ENCODE measurements at regions not wholly inside any gene's neighbourhood (a gene's known extent, or its start where the extent isn't known, plus 50 kb on each side); places are given as distances from the start of the nearest gene placed in this dataset.

- WGBS, 2 donors = 73 to 74% methylated on average over 6 of the region's 6 CpGs
- no peaks in the 10 kb centered on the region for H3K9me3 ChIP-seq (ENCODE audit: control insufficient read depth in 2 of 2, insufficient read depth in 1 of 2, low read depth in 1 of 2, low read length in 1 of 2)
- no peak overlapping the region for H3K4me3 ChIP-seq (ENCODE audit: low read depth in 1 of 2, low read length in 2 of 2)
- H3K27ac ChIP-seq (ENCODE audit: low read depth in 2 of 2, low read length in 1 of 2) = no peak overlapping the region
- H3K4me1 ChIP-seq (ENCODE audit: control insufficient read depth in 2 of 2, insufficient read depth in 2 of 2, low read length in 1 of 2) = no peaks in the 10 kb centered on the region
- no peaks in the 10 kb centered on the region for H3K36me3 ChIP-seq (ENCODE audit: control insufficient read depth in 2 of 2, insufficient read depth in 2 of 2, low read length in 1 of 2)
- no peaks in the 10 kb centered on the region for H3K27me3 ChIP-seq (ENCODE audit: control insufficient read depth in 1 of 2, insufficient read depth in 2 of 2, low read length in 2 of 2)
Observed at GRCh38 chr2:217215877-217216276, 356.0 kb upstream of the TNP1 start.

- H3K4me3 ChIP-seq (ENCODE audit: low read depth in 1 of 2, low read length in 2 of 2) = no peak overlapping the region
- no peaks in the 10 kb centered on the region for H3K4me1 ChIP-seq (ENCODE audit: control insufficient read depth in 2 of 2, insufficient read depth in 2 of 2, low read length in 1 of 2)
- no peak overlapping the region for H3K27ac ChIP-seq (ENCODE audit: low read depth in 2 of 2, low read length in 1 of 2)
- no peaks in the 10 kb centered on the region for H3K36me3 ChIP-seq (ENCODE audit: control insufficient read depth in 2 of 2, insufficient read depth in 2 of 2, low read length in 1 of 2)
- no peaks in the 10 kb centered on the region for H3K9me3 ChIP-seq (ENCODE audit: control insufficient read depth in 2 of 2, insufficient read depth in 1 of 2, low read depth in 1 of 2, low read length in 1 of 2)
- WGBS, 2 donors = 92 to 96% methylated on average over 1 of the region's 1 CpG
- H3K27me3 ChIP-seq (ENCODE audit: control insufficient read depth in 1 of 2, insufficient read depth in 2 of 2, low read length in 2 of 2) = no peaks in the 10 kb centered on the region
Observed at GRCh38 chr2:217208867-217209266, 349.0 kb upstream of the TNP1 start.

- Histone ChIP-seq H3K36me3 (ENCODE audit: control insufficient read depth in 2 of 2, insufficient read depth in 2 of 2, low read length in 1 of 2) (no peaks in the 10 kb centered on the region), H3K4me1 (ENCODE audit: control insufficient read depth in 2 of 2, insufficient read depth in 2 of 2, low read length in 1 of 2) (no peaks in the 10 kb centered on the region), H3K9me3 (ENCODE audit: control insufficient read depth in 2 of 2, insufficient read depth in 1 of 2, low read depth in 1 of 2, low read length in 1 of 2) (no peaks in the 10 kb centered on the region), H3K4me3 (ENCODE audit: low read depth in 1 of 2, low read length in 2 of 2) (no peak overlapping the region), H3K27ac (ENCODE audit: low read depth in 2 of 2, low read length in 1 of 2) (no peak overlapping the region), H3K27me3 (ENCODE audit: control insufficient read depth in 1 of 2, insufficient read depth in 2 of 2, low read length in 2 of 2) (no peaks in the 10 kb centered on the region)
- 78 to 84% methylated on average over 7 of the region's 7 CpGs for WGBS, 2 donors
Observed at GRCh38 chr2:217207699-217208010, 347.8 kb upstream of the TNP1 start.

GRCh38 chr2:217206907-217207698 is 347.2 kb upstream of the TNP1 start:
- Histone ChIP-seq H3K4me1 (ENCODE audit: control insufficient read depth in 2 of 2, insufficient read depth in 2 of 2, low read length in 1 of 2) (no peaks in the 10 kb centered on the region), H3K4me3 (ENCODE audit: low read depth in 1 of 2, low read length in 2 of 2) (no peak overlapping the region), H3K9me3 (ENCODE audit: control insufficient read depth in 2 of 2, insufficient read depth in 1 of 2, low read depth in 1 of 2, low read length in 1 of 2) (no peaks in the 10 kb centered on the region), H3K27ac (ENCODE audit: low read depth in 2 of 2, low read length in 1 of 2) (no peak overlapping the region), H3K27me3 (ENCODE audit: control insufficient read depth in 1 of 2, insufficient read depth in 2 of 2, low read length in 2 of 2) (no peaks in the 10 kb centered on the region), H3K36me3 (ENCODE audit: control insufficient read depth in 2 of 2, insufficient read depth in 2 of 2, low read length in 1 of 2) (no peaks in the 10 kb centered on the region)
- WGBS, 2 donors = 84 to 86% methylated on average over 14 of the region's 14 CpGs

GRCh38 chr2:217206016-217206725 is 346.3 kb upstream of the TNP1 start:
- Histone ChIP-seq H3K27me3 (ENCODE audit: control insufficient read depth in 1 of 2, insufficient read depth in 2 of 2, low read length in 2 of 2) (no peaks in the 10 kb centered on the region), H3K4me1 (ENCODE audit: control insufficient read depth in 2 of 2, insufficient read depth in 2 of 2, low read length in 1 of 2) (no peaks in the 10 kb centered on the region), H3K9me3 (ENCODE audit: control insufficient read depth in 2 of 2, insufficient read depth in 1 of 2, low read depth in 1 of 2, low read length in 1 of 2) (no peaks in the 10 kb centered on the region), H3K27ac (ENCODE audit: low read depth in 2 of 2, low read length in 1 of 2) (no peak overlapping the region), H3K36me3 (ENCODE audit: control insufficient read depth in 2 of 2, insufficient read depth in 2 of 2, low read length in 1 of 2) (no peaks in the 10 kb centered on the region), H3K4me3 (ENCODE audit: low read depth in 1 of 2, low read length in 2 of 2) (no peak overlapping the region)
- 83 to 84% methylated on average over 3 of the region's 3 CpGs for WGBS, 2 donors

- WGBS, 2 donors = 77 to 78% methylated on average over 2 of the region's 2 CpGs
- H3K36me3 ChIP-seq (ENCODE audit: control insufficient read depth in 2 of 2, insufficient read depth in 2 of 2, low read length in 1 of 2) = no peaks in the 10 kb centered on the region
- no peaks in the 10 kb centered on the region for H3K4me1 ChIP-seq (ENCODE audit: control insufficient read depth in 2 of 2, insufficient read depth in 2 of 2, low read length in 1 of 2)
- no peaks in the 10 kb centered on the region for H3K9me3 ChIP-seq (ENCODE audit: control insufficient read depth in 2 of 2, insufficient read depth in 1 of 2, low read depth in 1 of 2, low read length in 1 of 2)
- H3K4me3 ChIP-seq (ENCODE audit: low read depth in 1 of 2, low read length in 2 of 2) = no peak overlapping the region
- no peak overlapping the region for H3K27ac ChIP-seq (ENCODE audit: low read depth in 2 of 2, low read length in 1 of 2)
- H3K27me3 ChIP-seq (ENCODE audit: control insufficient read depth in 1 of 2, insufficient read depth in 2 of 2, low read length in 2 of 2) = no peaks in the 10 kb centered on the region
Observed at GRCh38 chr2:217204358-217204757, 344.5 kb upstream of the TNP1 start.

- Histone ChIP-seq H3K36me3 (ENCODE audit: control insufficient read depth in 2 of 2, insufficient read depth in 2 of 2, low read length in 1 of 2) (no peaks in the 10 kb centered on the region), H3K4me1 (ENCODE audit: control insufficient read depth in 2 of 2, insufficient read depth in 2 of 2, low read length in 1 of 2) (no peaks in the 10 kb centered on the region), H3K27me3 (ENCODE audit: control insufficient read depth in 1 of 2, insufficient read depth in 2 of 2, low read length in 2 of 2) (no peaks in the 10 kb centered on the region), H3K27ac (ENCODE audit: low read depth in 2 of 2, low read length in 1 of 2) (no peak overlapping the region), H3K9me3 (ENCODE audit: control insufficient read depth in 2 of 2, insufficient read depth in 1 of 2, low read depth in 1 of 2, low read length in 1 of 2) (no peaks in the 10 kb centered on the region), H3K4me3 (ENCODE audit: low read depth in 1 of 2, low read length in 2 of 2) (no peak overlapping the region)
- WGBS, 2 donors = 90 to 94% methylated on average over 3 of the region's 3 CpGs
Observed at GRCh38 chr2:217203086-217203485, 343.2 kb upstream of the TNP1 start.

GRCh38 chr2:217199255-217199630 is 339.4 kb upstream of the TNP1 start:
- WGBS, 2 donors = 75 to 80% methylated on average over 2 of the region's 2 CpGs
- no peaks in the 10 kb centered on the region for H3K36me3 ChIP-seq (ENCODE audit: control insufficient read depth in 2 of 2, insufficient read depth in 2 of 2, low read length in 1 of 2)
- no peaks in the 10 kb centered on the region for H3K27me3 ChIP-seq (ENCODE audit: control insufficient read depth in 1 of 2, insufficient read depth in 2 of 2, low read length in 2 of 2)
- H3K9me3 ChIP-seq (ENCODE audit: control insufficient read depth in 2 of 2, insufficient read depth in 1 of 2, low read depth in 1 of 2, low read length in 1 of 2) = peaks cover 3 to 5% of the 10 kb centered on the region in 2 donors
- no peak overlapping the region for H3K27ac ChIP-seq (ENCODE audit: low read depth in 2 of 2, low read length in 1 of 2)
- no peaks in the 10 kb centered on the region for H3K4me1 ChIP-seq (ENCODE audit: control insufficient read depth in 2 of 2, insufficient read depth in 2 of 2, low read length in 1 of 2)
- no peak overlapping the region for H3K4me3 ChIP-seq (ENCODE audit: low read depth in 1 of 2, low read length in 2 of 2)

GRCh38 chr2:217195658-217196446 is 336.0 kb upstream of the TNP1 start:
- no peaks in the 10 kb centered on the region for H3K27me3 ChIP-seq (ENCODE audit: control insufficient read depth in 1 of 2, insufficient read depth in 2 of 2, low read length in 2 of 2)
- H3K27ac ChIP-seq (ENCODE audit: low read depth in 2 of 2, low read length in 1 of 2) = no peak overlapping the region
- no peaks in the 10 kb centered on the region for H3K36me3 ChIP-seq (ENCODE audit: control insufficient read depth in 2 of 2, insufficient read depth in 2 of 2, low read length in 1 of 2)
- 71 to 87% methylated on average over 7 of the region's 7 CpGs for WGBS, 2 donors
- H3K4me3 ChIP-seq (ENCODE audit: low read depth in 1 of 2, low read length in 2 of 2) = no peak overlapping the region
- no peaks in the 10 kb centered on the region for H3K4me1 ChIP-seq (ENCODE audit: control insufficient read depth in 2 of 2, insufficient read depth in 2 of 2, low read length in 1 of 2)
- peaks cover 3 to 5% of the 10 kb centered on the region in 2 donors for H3K9me3 ChIP-seq (ENCODE audit: control insufficient read depth in 2 of 2, insufficient read depth in 1 of 2, low read depth in 1 of 2, low read length in 1 of 2)
